CD1c-positive myeloid dendritic cell (primary cell): ENCODE measurements at regions not wholly inside any gene's neighbourhood (a gene's known extent, or its start where the extent isn't known, plus 50 kb on each side); places are given as distances from the start of the nearest gene placed in this dataset.
A peak's percentile ranks its signal among the peaks of the same experiment; 100 is the strongest.

Source experiments
- DNase-seq: peaks from one replicate; pipeline ENCODE4 v3.0.0-alpha.2; 2016; ENCODE audit errors: extremely low spot score

DNA sequence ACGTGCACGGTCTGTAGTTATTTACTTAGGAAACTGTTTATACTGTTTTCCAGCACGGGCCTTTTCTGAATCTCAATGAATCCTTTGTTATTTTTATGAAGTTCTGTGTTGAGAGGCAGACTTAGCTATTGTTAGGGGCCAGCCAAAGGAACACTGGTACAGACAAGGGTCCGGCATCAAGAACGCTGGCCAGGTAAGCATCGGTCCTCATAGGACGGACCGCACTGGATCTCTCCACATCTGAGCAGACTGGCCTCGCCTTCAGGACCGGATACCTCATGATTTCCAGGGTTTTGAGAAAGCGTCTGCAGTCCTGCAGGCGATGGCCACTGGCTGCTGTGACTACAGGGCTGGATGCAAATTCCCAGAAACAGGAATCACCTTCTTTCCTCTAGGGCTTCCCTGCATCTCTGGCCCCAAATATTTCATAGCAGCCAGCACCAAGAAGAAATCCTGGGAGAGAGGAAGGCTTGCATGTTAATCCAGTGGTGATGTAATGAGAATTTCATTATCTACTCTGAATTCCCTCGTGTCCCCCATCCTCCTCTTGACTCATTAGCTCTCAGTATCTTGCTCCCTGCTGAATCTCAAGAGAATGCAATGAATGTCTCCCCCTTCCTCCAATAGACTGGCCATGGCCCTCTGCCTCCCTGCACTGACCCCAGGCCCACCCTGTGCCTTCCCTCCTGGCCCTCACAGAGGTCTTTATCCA, 325.4 kb upstream of the NPVF start:
- no peak for DNase-seq

DNA sequence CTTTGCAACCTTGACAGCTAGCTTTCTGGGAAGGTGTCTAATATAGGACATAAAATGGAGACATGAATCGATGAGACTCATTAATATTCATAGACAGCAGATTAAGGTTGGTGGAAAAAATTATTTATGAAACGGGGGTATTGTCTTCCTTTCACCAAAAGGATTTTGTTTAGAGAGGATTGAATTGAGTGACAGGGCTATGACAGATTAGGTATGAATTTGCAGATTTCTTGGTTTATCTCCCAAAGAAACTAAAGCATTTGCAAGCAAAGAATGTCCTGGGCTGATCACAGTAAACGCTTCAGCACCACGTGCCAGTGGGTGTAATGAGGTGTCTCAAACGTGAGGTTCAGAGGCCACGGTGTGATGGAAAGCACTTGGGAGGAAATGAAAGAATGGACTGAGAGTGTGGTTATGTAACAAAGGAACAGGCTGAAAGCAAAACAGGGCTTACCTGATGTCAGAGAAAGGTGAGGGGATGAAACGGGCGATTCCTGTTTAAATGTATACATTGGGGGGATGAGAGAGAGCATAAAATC, 329.2 kb upstream of the NPVF start:
- DNase-seq, result no peak

DNA sequence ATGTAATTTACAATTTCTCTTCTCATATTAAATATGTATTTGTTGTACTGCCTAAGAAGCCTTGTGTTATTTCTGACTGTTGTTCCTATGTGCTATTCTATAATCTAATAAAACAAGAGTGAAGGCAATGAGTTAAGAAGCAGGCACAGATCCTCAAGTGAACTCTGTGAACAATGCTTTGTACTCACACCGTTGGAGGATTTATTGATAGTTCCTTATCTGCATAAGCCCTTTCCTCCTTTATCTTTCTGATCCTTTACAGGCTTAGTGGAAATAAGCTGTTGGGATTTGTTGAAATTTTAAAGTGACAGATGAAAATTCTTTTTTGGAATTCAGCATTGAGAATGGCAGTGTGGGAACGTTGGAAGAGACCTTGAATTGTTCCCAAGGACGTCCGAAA, 329.6 kb upstream of the NPVF start:
- no peak for DNase-seq

DNA sequence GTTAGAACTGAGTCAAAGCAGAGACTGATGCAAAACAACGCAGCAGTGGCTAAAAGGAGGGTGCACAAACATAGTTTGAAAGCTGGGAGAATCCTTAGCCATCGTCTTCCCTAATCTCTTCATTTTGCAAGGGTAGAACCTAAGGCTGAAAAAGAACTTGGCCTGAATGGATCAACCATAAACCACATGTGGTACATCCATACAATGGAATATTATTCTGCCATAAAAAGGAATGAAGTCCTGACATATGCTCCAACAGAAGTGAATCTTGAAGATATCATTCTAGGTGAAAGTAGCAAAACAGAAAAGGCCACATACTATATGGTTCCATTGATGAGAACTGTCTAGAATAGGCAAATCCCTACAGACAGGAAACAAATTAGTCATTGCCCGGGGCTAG, 330.3 kb upstream of the NPVF start:
- DNase-seq, result no peak

DNA sequence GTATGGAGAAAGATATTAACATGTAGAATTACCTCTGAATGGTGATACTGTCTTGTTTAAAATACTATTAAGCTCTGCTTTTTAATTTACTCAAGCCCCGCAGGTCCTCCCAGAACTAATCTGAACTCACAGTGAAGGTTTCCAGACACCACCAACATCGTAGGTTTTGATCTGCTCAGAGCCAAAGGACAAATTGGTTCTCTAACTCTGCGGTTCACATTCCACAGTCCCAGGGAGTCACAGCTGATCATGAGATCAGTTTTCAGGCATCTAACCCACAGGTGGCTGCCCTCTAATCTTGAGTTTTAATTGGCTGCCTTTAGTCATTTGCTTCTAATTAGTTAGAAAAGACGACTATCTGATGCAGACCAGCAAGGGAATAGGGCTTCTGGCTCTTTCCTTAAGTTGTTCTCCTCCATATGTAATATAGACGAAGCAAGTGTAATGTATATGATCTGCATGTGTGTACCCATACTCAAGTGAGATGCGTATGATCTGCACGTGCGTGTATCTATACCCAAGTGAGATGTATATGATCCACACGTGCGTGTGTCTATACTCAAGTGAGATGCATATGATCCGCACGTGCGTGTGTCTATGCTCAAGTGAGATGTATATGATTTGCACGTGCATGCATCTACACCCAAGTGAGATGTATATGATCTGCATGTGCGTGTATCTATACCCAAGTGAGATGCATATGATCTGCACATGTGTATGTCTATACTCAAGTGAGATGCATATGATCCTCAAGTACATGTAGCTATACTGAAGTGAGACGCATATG, 331.5 kb upstream of the NPVF start:
- no peak for DNase-seq

DNA sequence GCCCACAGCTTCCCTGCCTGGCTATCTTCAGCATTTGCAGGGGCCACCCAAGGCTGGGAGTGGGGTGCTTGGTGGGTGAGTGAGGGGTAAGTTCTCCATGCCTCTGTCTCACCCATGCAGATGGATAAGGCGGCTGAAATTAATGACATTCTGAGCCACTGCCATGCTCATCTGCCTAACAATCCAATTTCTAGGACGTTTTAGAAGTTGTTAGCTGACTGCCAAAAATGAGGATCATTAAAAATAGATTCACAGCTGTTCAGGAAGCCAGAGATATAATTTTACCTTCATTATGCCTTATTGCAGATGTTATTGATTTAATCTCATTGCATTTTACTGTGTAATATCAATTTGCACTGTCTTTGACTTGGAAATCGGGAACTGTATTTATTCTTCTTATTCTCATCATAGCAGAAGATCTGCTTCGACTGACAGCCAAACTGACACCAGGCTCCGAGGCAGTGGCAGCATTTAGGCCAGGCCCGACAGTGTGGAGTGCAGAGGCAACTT, 334.4 kb upstream of the NPVF start:
- no peak for DNase-seq

DNA sequence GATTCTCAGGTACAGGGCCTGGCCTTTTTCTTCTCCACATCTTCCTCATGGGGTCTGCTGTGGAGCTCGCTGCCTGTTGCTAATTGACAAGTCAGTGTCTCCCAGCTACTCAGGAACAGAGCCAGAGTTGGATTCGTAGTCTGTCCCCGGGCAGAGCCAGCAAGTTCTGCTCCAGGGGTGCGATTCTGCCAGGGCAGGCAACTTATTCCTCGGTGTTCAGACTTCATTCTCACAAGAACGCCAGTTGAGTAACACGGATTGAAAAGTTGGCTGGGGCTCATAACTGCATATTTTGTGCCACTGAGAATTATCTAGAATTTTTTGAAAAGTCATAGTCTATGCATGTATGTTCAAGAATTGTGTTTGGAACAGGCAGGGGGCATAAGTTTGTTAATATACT, 336.7 kb upstream of the NPVF start:
- DNase-seq, result no peak

DNA sequence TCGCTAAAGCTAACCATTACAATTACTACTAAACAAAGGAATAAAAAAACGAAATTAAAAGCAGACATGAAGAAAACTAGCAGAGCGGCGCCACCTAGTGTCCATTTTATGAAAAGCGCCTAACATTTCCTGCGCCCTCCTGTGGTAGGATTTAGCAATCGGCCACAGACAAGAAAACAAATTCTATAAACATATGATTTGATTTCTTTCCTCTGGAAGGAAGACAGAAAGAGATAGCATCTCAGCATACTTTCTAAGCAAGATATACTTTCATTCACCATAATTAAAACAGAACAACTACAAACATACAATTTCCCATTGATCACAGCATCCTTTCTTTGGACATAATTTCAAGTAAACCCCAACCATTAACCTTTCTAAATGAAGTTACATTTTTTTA, 337.7 kb upstream of the NPVF start:
- DNase-seq, result peak; percentile 84

DNA sequence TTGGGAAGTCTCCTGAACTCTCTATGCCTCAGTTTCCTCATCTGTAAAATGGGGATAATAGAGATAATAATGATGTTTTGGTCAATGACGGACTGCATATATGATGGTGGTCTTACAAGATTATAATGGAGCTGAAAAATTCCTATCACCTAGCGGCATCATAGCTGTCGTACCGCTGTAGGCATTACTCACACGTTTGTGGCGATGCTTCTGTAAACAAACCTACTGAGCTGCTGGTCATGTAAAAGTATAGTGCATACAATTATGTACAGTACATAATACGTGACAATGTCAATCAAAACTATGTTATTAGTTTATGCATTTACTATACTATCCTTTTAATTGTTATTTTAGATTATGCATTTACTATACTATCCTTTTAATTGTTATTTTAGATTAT, 339.1 kb upstream of the NPVF start:
- no peak for DNase-seq

DNA sequence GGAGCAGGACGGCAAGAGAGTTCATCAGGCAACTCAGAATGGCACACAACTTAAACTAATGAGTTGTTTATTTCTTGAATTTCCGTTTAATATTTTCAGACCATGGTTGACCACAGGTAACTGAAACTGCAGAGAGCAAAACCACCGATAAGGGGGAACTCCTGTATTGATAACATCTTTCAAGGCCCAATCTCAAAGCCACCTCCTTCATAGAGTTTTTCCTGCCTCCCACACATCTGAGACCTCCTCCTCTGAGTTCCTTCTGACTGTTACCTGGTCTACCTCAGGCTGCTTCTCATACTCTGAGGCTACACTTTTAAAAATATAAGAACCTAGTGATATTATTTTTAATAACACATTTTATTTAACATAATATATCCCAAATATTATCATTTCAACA, 341.5 kb upstream of the NPVF start:
- DNase-seq, result no peak

DNA sequence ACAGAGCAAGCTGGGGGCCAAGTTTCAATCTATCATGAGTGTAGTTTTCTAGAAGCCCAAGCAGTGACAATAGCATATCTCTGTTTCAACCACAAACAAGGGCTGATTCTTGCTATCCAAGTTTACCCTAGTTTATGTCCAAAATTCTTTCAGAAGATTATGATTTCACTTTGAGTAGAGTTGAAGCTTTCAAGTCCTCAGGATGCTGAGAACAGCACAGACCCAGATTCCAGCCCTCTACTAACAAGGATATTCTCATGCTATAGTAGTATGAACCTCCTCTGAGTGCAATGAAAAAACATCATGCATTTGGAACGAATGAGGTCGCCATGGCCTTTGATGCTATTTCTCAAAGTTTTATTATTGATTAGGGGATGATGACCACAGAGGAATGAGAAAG, 344.1 kb upstream of the NPVF start:
- no peak for DNase-seq

DNA sequence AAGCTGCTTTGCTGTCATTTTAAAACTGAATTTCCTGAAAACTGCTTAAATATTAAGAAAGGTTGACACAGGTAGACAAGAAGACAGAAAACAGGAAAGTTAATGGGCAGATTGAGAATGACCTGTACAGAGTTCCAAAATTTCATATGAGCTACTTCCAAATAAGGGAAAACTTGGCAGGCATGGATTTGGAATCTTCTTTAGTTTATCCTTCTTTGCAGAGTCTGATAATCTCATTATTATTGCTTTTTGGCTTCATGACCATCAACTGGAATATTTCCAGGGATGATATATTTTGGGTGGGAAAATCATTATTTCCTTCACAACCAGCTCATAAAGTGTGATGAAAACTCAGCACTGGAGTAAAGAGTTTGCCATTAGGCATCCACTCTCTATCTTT, 346.5 kb upstream of the NPVF start:
- no peak for DNase-seq

DNA sequence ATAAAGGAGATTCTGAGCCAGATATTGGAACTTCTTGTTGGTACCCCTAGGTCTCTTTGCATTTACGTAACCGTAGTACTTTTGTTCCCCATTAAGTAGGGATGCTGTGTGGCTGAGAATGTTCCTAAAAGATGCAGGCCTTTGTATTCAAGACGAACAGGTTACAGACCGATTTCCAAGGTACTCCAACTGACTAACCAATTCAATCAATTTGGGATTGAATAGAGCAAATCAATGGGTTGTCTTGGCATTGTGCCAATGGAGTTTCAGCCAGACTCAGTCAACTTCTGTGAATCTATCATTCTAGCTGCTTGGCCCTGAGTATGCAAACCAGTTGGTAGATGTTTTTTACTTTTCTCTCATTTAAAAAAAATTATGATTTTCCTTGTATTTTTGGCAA, 347.3 kb upstream of the NPVF start:
- DNase-seq, result no peak

DNA sequence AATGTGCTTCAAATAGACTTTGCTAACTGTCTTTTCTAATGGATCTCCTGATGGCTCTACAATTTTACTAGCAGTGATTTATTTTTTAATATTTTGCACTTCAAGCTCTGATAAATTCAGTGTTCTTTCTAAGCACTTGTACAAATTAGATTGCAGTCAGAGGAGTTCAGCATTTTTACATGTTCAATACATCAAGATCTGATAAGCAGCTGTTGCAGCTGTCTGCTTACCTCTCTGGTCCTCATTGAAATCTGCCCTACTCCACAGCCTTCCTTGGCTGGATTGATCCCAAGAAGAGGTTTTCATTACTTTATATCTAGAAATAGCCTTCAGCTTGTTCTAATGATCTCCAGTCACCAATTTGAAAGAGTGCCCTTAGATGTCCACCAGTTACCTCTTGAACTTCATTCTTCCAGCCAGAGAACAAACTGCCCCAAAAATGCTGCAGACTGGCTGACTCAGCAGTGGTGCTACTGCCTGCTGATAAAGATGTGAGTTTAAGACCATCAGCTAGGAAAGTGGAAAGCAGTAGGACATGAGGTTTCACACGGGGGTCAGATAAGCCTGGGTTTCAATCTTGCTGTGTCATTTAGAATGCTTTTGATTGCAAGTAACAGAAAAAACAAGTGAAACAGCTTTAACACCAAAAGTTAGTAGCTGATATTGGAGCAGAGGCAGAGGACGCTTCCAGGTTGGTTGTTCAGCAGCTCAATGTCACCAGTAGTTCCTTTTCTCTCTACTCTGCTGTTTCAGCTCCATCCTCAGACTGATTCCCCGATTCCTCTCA, 350.9 kb upstream of the NPVF start:
- DNase-seq, result no peak

DNA sequence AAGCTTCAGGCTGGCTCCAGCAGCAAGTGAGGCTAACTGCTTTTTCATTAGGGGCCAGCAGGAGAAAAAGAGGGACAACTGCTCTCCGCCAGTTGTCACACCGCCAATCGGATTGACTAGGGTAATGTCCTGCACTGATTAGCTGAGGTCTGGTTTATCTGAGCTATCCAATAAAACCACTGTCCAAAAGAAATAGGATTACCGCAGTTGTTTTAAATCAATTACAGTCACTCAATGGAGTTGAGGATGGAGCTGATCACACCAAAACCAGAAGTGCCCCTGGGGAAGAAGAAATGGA, 351.4 kb upstream of the NPVF start:
- DNase-seq, result no peak

DNA sequence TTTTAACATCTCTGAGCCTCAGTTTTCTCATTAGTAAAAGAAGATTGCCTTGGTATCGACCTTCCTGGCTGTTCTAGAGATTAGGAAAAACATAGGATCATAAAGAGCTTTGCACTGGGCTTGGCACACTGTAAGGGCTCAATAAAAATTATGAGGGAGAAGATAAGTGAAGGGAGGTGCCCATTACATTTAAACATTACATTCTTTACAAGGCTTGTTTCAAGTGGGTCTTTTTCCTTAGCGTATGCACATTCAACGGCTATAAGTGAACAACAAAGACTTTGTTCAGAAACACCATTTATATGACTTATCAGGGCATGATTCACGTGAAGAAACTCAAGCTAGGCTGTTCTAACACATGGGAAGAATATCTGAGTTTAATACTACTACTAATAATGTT, 351.9 kb upstream of the NPVF start:
- DNase-seq, result no peak

DNA sequence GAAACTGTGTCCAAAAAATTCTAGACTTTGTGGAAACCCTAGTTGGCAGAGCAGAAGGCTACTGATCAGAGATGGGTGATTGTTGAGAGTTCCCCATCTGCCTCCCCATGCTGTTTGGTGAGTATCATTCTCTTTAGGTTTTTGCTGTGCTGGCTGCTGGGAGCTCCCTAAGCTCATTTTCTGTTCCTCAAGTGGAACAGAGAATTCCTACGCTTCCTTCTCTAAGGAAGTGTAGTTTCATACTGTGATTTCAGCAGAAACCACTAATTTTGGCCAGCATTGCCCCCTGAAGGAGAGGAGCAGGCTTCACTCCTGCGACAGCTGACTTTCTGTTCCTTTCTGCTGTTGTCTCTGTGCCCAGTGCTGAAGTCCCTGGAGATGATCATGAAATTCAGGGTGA, 355.3 kb upstream of the NPVF start:
- DNase-seq, result peak; percentile 38

DNA sequence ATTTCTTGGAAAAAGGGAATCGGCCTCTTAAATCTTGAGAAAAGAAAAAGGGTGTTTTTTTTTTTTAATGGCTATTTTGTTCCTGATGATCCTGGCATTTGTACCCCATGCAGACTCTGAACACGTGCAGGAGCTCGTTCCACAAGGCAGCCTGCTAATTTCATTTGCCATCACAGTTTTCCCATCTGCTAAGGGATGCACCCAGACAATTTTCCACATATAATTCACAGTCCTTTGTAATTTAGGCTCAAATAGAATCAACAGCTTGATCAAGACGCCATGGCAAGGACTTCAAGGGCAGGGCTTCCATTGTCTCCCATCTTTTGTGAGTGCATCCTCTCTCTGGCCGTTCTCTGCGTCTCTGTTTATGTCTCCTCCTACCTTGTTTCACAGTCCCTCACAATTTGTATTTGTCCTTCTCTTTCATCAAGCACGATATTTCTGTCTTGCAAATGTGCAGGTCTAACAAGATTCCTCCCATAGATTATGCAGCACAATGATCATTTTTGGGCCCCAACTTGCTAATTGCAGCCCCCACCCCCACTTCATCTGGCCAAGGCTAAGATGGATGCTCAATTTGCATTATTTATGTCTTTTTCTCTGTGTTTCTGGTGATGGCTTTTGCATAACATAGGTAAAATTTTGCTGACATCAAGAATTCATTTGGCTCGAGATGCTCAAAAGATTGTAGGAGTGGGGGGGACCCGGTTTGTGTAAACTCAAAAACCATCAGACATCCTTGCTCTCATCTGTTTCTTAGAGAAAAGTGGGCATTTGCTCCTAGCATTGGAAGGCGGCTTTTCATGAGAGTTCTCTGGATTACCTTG, 356.0 kb upstream of the NPVF start:
- DNase-seq, result no peak

DNA sequence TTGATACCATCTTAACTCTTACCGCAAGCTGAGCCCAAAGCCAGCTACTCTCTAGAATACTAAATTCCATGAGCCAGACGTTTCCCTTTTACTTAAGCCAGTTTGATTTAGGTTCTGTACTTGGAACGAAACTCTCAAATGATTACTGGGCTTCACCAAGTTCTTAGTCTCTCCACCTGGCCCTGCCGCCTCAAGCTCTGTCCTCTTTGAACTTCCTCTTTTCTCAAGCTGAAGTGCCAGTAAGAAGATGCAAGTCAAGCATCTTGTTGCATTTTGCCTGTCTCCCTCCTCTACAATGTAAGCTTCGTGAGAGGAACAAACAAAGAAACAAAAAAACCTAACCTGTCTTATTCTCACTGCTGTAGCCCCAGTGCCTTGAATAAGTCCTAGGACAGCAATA, 358.2 kb upstream of the NPVF start:
- DNase-seq, result no peak

DNA sequence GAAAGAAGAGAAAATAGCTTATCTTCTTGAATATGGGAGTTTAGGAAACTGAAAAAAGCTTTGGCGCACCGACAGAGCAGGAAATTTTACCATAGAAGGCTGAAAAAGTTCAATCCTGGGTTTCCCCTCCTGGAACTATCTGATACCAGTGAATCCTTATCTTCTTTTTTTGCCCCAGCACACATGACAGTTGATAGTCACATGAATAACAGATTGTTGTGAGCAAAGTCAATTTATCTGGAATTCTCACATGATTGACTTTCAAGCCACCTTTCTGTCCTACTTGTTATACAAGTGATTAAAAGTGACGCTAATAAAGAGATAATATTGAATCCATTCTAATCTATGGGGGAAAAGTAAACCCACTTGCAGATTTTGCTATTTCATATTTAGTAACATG, 365.8 kb upstream of the NPVF start:
- no peak for DNase-seq

DNA sequence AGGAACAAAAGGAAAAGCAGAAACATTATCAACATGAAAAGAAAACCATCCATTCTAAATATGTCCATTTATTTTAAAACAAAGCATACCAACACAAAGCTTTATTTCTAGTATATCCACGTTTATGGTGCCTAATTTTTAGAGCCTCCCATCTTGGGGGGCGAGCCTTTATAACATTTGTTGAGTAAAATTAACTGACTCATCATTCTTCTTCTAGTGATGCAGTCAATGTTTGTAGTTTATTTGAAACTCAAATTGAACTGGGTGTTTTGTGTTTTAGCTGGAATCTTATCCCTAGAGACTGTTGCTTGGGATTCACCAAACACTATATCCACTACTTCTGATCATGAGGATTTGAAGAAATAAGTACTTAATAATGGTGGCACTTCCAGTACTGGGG, 366.4 kb upstream of the NPVF start:
- DNase-seq, result no peak

DNA sequence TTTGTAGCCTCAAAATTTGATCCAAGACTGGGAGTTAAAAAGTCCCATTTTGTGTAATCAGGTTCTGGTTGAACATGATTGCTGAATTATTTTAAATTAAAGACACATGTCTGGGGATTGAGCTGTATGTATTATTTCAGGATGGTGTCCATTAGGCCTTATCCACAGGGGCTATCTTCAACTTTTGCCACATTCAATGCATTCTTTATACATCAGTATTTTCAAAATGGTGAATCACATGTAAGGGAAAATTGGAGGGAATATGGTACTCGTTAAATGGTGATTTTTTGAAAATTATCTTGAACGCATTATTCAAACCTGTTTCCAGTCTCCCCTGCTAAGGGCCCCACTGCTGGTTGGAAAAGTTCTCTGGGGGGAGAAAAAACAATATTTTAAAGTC, 367.7 kb upstream of the NPVF start:
- DNase-seq, result no peak
